ENCODE measurements at regions not wholly inside any gene's neighbourhood (a gene's known extent, or its start where the extent isn't known, plus 50 kb on each side); places are given as distances from the start of the nearest gene placed in this dataset.
"Not testable (repeated sequence)": the region's sequence is repeated elsewhere in the genome, so short reads cannot be mapped to it uniquely, and the experiment has no call there.

GRCh38 chr4:165548702-165549101, 169.9 kb downstream of the CPE start:
- DNase-seq (ENCODE audit: low spot score), result no peak

DNA sequence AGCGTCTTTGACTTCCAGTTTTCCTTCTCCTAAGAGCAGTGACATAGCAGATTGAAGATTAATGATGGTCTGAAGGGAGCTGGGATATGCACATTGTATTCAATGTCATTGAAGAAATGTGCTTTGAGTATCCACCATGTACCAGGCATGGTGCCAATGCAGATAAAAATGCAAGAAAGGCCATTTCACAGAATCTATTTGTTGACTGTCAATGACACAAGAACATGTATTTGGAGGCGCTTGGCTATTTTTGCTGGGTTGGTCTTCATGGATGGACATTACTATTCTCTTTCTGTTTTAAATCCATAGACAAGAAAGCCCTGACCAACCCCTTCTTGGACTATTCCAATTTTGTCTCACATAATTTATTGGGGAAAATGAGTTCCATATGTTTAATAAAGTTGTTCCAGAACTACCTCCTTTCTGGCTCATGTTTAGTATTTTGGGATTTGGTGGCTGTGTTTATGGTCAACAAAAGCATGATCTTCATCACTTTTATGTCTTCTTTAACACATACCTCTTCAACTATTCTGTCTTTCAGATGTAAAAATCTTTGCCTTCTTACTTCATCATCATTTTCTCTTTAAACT, 174.5 kb downstream of the CPE start:
- DNase-seq (ENCODE audit: low spot score), result no peak

GRCh38 chr4:165555302-165555701, 176.5 kb downstream of the CPE start:
- no peak for DNase-seq (ENCODE audit: low spot score)

- DNase-seq (ENCODE audit: low spot score), result no peak
These were observed 177.6 kb downstream of the CPE start for GRCh38 chr4:165556383-165556782.

GRCh38 chr4:165560941-165561340, 182.1 kb downstream of the CPE start:
- no peak for DNase-seq (ENCODE audit: low spot score)

DNA sequence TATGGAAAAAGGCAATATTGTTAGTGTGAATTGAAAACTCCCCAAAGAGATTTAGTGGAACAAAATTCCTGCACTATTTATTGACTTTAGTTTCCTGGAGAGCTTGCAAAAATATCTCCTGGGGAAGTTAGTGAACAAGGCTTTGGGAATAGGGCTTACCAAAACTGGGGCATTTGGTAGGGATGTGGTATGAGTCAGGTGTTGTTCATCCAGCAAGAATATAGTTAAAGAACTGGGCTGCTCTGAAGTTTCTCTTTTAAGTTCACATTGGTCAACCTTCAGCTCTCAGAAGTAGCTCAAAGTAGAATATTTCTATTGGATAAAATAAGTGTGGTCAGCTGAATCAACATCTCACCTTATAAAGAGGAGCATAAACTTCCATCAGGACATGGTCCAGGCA, 185.0 kb downstream of the CPE start:
- DNase-seq (ENCODE audit: low spot score), result no peak

DNA sequence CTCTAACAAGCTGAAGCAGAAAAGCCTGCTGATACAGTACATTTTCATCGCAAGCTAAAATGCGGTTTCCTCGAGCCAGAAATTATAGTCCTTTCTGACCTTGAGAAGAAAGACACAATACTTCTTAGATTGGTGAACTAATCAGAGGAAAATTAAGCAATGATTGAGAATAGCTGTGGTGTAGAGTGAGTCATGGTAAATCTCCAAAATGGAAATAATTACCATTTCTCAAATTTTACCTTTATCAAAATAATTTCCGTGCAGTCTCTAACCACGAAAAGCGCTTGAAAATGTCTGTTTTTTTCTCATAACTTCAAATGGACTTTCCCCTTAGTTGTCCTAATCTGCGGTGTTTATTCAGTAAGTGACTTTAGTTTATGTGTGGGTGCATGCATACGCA, 190.2 kb downstream of the CPE start:
- DNase-seq (ENCODE audit: low spot score), result no peak

DNA sequence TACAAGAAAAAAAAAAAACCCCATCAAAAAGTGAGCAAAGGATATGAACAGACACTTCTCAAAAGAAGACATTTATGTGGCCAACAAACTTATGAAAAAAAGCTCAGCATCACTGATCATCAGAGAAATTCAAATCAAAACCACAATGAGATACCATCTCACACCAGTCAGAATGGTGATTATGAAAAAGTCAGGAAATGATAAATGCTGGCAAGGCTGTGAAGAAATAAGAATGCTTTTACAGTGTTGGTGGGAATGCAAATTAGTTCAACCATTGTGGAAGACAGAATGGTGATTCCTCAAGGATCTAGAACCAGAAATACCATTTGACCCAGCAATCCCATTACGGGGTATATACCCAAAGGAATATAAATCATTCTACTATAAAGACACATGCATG, 192.7 kb downstream of the CPE start:
- not testable (repeated sequence) for DNase-seq (ENCODE audit: low spot score)

- DNase-seq (ENCODE audit: low spot score), result peak; percentile 57
These were observed 201.6 kb downstream of the CPE start for GRCh38 chr4:165580351-165580905.

- DNase-seq (ENCODE audit: low spot score), result no peak
These were observed 204.5 kb downstream of the CPE start for GRCh38 chr4:165583341-165583740.

- no peak for DNase-seq (ENCODE audit: low spot score)
These were observed 206.1 kb downstream of the CPE start for GRCh38 chr4:165584916-165585315.

DNA sequence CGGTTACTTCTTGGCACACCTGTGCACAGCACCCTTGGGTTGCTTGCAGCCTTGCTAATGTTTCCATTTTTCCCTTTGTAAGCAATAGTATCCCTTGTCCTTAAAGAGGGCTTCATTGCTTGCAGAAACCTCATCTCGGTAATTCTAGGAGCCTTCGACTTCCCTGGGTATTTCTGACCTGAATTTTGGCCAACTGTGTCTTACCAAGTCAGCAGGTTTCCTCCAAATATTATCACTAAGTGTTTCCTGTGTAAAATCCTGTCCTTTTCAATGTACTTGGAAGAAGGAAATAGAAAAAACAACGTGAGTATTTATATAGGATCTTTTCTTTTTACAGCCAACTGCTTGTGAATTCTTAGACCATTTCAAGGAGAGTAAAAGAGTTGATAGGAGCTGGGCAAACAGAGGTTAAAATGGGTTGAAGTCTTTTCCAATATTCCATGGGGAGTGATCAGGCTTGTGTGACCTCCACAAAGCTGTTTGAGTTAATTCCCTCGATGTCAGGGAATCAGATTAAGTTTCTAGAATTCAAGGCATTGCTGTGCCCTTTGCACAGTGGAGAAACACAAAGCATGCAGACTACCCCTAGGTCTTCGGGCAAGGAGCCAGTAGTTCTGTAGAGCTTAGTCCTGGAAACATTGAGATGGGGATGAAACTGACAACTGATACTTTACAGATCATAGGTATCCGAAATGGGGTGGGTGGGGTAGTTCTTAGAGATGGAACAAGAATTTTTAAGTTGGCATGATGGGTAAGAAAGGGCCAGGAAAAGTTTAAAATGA, 209.9 kb downstream of the CPE start:
- DNase-seq (ENCODE audit: low spot score), result no peak

DNA sequence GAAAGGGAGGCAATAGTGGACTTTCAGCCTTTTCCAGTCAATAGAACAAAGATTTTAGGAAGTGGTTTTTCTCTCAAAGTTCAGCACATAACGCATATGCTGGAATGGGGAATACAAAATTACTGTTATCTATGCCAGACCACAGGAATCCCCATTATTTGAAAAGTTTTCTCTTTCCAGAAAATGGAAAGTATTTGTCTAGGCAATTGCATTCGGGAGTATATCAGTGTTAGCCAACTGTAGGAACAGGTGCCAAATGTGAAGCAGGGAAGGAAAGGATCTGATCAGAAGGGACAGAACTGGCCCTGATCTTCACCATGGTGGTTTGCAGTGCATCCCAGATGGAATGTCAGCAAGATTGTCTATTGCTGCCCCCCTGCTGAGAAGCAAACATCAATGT, 213.6 kb downstream of the CPE start:
- peak; percentile 23 for DNase-seq (ENCODE audit: low spot score)

- no peak for DNase-seq (ENCODE audit: low spot score)
These were observed 219.0 kb downstream of the CPE start for GRCh38 chr4:165597581-165598480.

DNA sequence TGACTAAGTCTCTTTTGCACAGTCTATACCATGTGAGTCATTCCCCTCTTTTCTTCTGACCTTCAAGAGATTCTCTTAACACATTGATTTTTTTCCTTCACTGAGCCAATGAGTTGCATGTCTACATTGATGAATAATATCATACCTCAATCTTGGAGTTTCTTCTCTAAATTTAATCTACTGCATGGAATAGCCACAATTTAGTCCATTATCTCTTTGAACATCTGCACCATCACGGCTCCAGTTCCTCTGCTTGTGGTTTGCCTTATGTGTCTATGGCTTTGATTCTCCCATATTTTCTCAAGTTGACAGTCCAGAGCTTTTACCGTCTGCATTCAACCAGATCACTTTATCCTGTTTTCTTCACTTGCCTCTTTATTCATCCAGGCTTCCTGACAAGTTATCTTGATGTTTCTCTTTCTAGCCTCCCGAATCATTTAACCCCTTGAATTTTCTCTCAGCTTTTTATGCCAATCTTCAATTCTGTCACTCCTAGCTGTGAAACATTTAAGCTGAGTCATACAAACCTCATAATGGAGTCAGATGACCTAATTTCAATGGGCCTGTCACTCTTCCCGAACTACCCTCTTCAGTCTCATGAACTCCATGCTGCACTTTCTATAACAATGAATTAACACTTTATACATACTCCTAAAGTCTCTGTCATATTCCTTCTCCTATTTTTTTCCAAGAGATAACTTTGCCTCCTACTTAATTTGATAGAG, 222.3 kb downstream of the CPE start:
- DNase-seq (ENCODE audit: low spot score), result no peak

- DNase-seq (ENCODE audit: low spot score), result no peak
These were observed 223.8 kb downstream of the CPE start for GRCh38 chr4:165602621-165603020.

GRCh38 chr4:165604181-165604580, 225.4 kb downstream of the CPE start:
- DNase-seq (ENCODE audit: low spot score), result no peak

- DNase-seq (ENCODE audit: low spot score), result no peak
These were observed 227.0 kb downstream of the CPE start for GRCh38 chr4:165605811-165606210.

DNA sequence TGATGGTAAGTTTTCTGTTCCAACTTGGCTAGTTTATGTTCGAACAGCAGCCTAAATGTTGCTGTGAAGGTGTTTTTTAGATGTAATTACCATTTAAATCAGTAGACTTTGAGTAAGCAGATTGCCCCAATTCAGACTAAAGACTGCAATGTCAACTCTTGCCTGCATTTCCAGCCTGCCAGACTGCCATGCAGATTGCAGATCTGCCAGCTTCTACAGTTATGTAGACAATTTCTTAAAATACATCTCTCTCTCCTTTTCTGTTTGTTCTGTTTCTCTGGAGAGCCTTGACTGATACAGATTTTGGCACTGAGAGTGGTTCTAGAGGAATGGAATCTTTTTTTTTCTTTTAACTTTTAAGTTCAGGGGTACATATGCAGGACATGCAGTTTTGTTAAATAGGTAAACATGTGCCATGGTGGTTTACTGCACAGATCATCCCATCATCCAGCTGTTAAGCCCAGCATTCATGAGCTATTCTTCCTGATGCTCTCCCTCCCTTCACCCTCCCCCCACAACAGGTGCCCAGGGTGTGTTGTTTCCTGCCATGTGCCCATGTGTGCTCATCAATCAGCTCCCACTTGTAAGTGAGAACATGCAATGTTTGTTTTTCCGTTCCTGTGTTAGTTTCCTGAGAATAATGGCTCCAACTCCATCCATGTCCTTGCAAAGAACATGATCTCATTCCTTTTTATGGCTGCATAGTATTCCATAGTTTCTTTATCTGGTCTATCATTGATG, 227.8 kb downstream of the CPE start:
- no peak for DNase-seq (ENCODE audit: low spot score)

GRCh38 chr4:165609653-165610052, 230.8 kb downstream of the CPE start:
- no peak for DNase-seq (ENCODE audit: low spot score)

Data from GM03348 (cell line).